HG03342 (cell line): ENCODE measurements at regions not wholly inside any gene's neighbourhood (a gene's known extent, or its start where the extent isn't known, plus 50 kb on each side); places are given as distances from the start of the nearest gene placed in this dataset.
"Not testable (repeated sequence)": the region's sequence is repeated elsewhere in the genome, so short reads cannot be mapped to it uniquely, and the experiment has no call there.

Experiments used
- ATAC-seq: cut with Tn5 transposase; IDR thresholded peaks from one replicate; pipeline ENCODE4 v1.9.1; 2021; ENCODE audit warnings: mild to moderate bottlenecking, moderate library complexity; ENCODE audit not compliant: unreplicated experiment

GRCh38 chr13:33645591-33646554, 172.1 kb upstream of the RFC3 start:
- ATAC-seq: no peak

DNA sequence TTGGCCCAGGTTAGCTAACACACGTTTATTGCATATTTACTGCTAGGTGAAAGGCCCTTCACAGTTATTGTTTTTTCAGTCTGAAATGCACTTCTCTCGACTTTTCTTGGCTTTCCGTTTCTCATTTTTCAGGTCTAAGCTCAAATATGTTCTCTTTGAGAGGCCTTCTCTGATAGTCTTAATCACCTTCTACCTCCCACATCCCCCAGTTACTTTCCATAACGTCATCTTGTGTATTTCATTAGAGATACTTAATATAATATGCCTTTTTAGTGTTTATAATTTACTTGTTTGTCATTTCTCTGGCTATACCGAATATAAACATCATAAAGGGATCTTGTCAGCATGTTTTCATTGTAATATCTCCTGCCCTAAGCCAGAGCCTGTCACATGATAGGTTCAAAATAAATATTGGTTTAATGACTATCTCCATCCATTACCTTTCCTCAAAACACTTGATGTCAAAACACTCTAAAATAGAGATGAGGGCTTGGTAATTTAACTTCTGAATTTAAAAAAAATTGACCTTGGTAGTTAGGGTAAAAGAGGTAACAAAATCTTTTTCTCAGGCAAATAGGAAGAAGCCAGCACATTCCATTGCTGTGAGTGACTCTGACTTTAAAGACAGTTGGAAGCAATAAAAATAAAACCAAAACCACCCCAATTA, 168.6 kb upstream of the RFC3 start:
- no peak for ATAC-seq

- ATAC-seq: no peak
Measured at GRCh38 chr13:33651766-33652165, 166.2 kb upstream of the RFC3 start.

DNA sequence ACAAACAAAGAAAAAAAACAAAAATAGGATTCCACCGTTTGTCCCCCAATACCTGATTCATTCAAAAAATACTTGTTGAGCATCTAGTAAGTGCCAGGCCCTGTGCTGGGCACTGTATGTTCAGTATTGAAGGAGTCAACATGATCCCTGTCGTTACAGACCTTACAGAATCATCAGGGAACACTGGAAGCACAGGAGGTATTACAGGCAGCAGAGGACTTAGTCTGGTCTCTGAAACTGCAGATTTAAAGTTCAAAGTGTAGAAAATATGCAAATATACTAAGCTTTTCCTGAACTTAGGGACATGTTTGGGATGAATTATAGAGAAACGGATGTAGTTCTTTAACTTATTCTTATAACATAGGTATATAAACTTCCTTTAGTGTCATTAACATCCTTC, 160.7 kb upstream of the RFC3 start:
- no peak for ATAC-seq

DNA sequence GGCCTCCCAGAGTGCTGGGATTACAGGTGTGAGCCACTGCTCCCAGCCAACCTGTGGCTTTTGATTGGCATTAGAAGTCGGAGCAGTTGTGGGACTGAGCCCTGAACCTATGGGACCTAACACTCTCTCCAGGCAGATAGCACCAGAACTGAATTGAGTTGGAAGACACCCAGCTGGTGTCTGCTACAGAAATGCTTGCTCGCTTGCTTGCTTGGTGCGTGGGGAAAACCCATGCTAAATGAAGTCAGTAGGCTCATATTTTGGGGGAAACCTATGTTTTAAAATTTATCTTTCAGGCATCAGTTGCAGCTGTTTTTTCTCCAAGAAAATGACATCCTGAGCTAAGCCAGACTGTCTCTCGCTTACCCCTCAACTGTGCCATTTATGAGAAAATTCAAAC, 158.5 kb upstream of the RFC3 start:
- no peak for ATAC-seq

- ATAC-seq: no peak
Measured at GRCh38 chr13:33659894-33660293, 158.1 kb upstream of the RFC3 start.

- no peak for ATAC-seq
Measured at GRCh38 chr13:33662392-33662791, 155.6 kb upstream of the RFC3 start.

- ATAC-seq: no peak
Measured at GRCh38 chr13:33665626-33666175, 152.2 kb upstream of the RFC3 start.

DNA sequence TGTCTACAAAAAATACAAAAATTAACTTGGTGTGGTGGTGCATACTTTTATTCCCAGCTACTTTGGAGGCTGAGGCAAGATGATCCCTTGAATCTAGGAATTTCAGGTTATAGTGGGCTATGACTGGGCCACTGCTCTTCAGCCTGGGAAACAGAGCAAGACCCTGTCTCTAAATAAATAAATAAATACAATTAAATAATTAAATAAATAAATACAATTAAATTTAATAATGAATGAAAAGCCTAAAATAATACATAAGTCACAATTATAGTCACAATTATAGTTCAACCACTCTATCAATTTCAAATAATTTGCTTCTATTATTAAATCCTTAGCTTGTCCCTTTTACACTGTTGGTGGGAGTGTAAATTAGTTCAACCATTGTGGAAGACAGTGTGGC, 146.4 kb upstream of the RFC3 start:
- no peak for ATAC-seq

DNA sequence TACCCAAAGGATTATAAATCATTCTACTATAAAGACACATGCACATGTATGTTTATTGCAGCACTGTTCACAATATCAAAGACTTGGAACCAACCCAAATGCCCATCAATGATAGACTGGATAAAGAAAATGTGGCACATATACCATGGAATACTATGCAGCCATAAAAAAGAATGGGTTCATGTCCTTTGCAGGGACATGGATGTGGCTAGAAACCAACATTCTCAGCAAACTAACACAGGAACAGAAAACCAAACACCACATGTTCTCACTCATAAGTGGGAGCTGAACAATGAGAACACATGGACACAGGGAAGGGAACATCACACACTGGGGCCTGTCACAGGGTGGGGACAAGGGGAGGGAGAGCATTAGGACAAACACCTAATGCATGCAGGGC, 145.9 kb upstream of the RFC3 start:
- not testable (repeated sequence) for ATAC-seq

DNA sequence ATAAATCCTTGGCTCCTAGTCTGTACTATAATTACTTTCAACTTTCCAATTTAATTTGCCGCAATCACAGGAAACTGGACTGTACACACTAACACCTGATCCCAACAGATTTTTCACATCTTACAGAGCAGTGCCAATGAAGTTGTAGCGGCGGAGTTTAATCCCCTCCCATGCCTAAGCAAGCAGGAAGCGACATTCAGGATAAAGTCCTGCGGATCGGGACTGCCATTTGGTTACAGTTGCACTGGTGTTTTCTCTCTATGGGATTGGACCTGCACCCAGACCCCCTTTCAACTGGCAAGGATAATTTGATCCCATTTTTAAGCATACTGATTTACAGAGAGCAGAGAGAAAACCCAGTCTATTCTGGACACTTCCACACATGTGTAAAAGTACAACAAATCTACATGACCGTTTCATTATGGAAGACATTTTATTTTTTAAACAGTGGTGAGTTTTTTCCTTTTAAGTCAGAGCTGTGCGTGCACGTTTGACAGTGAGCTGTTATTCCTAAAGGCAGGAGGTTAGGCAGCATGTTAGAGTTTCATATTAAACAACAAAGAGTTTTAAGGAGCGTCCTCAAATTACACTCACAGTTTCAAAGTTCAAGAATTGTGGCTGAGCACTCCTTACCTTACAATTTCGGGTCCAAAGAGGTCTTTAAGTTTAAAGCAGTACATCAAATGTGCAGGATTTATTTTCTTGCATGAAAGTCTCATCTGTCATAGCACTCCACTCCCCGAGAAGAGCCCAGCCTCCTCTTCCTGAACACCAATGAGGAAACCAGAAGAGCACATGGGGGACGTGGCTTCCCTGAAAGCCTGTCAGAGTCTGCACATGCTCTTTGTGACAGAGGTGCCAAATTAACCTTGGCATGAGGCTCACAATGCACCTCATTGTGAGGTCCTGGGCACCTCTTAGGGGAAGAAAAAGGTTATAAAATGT, 141.6 kb upstream of the RFC3 start:
- ATAC-seq: no peak

DNA sequence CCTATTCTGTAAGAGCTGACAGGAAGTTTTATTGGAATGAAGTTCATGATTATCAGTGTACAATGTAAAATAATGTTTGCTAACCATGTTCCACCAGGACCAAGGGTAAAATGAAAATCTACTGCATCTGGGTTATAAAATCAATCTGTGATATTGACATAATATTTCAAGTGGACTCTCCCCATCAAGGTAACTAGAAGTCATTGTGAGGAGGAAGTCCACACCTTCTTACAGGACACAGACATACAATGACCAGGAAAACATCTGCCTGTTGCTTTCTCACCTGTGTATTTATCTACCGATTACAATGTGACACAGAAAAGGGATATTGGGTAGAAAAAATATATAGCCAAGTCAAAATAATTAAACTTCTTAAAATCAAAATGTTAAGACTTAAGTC, 140.7 kb upstream of the RFC3 start:
- ATAC-seq: no peak

GRCh38 chr13:33678084-33678483, 139.9 kb upstream of the RFC3 start:
- no peak for ATAC-seq

DNA sequence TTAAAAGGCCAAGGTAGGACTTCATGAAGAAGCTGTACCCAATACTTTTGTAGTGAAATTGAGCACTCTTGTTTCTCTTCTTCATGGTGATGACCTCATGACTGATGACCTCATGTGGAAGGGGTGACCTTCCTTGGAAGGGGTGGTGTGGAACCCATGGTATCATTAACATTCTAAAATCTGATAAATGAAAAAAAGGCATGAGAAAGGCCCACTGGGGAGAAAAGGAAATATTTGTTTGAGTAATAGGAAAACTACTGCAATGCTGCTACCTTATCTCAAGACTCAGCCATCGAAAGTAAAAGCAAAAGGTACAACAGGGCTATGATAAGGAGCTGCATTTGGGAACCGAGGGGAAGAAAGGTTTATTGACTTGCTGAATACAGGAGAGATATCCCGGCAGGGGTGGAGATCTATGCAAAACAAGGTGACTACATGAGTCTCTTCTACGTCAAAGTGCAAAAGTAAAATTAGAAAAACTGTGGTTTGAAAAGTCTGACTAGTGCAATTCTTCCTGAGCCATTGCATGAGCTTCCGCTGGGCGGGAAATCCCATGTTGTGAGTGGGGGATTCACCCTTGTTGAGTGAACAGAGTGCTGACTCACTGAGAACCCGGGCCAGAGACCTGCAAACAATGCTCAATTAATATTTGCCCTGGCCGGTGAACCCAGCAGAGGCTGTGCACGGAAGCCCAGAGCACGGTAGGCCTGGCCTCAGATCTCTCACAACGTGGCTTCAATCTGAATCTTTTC, 138.9 kb upstream of the RFC3 start:
- peak; percentile 94 for ATAC-seq

- ATAC-seq: peak; percentile 0
Measured at GRCh38 chr13:33679658-33680012, 138.3 kb upstream of the RFC3 start.

DNA sequence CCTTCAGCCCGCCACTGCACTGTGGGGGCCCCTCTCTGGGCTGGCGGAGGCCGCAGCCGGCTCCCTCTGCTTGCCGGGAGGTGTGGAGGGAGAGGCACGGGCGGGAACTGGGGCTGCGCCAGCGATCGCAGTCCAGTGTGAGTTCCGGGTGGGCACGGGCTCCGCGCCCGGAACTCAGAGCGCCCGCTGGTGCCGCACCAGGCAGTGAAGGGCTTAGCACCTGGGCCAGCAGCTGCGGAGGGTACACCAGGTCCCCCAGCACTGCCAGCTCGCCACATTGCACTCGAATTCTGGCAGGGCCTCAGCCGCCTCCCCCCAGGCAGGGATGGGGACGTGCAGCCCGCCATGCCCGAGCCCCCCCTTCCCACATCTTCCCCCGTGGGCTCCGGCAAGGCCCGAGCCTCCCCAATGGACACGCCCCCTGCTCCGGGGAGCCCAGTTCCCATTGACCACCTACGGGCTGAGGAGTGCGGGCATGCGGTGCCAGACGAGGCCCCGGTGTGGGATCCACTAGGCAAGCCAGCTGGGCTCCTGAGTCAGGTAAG, 135.9 kb upstream of the RFC3 start:
- ATAC-seq: no peak

- ATAC-seq: not testable (repeated sequence)
Measured at GRCh38 chr13:33682646-33683045, 135.3 kb upstream of the RFC3 start.

DNA sequence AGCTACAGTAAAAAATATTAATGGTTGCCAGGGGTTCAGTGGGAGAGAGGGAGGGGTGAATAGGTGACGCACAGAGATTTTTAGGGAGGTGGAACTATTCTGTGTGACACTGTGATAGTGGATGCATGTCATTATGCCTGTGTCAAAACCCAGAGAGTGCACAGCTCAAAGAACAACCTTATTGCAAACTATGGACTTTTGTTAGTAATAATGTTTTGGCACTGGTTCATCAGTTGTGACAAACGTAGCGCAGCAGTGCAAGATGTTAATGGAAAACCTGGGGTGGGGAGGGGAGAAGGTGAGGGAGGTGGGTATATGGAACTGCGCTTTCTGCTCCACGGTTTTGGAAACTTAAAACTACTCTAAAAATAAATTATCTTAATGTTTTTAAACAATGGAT, 134.6 kb upstream of the RFC3 start:
- no peak for ATAC-seq

DNA sequence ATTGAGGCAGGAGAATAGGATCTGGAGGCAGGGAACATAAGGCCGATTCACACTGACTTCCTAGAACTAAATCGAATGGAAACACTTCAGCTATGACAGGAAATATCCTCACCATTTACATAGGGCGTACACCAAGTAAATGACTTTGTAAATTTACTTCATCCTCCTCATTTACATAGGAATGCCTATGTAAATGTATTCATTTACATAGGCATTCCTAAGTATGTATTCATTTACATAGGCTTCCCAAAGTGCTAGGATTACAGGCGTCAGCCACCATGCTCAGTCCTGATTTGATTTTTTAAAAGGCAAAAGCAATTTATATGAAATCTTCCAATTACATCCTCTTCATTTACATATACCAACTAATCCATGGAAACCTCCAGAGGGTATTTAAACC, 133.1 kb upstream of the RFC3 start:
- ATAC-seq: no peak
